OCI-LY7 (cell line): ENCODE measurements at regions not wholly inside any gene's neighbourhood (a gene's known extent, or its start where the extent isn't known, plus 50 kb on each side); places are given as distances from the start of the nearest gene placed in this dataset.

Source experiments
- BruUV-seq: library from RNA; stranded (reverse); fragments of 400-500 nt; replicated peaks from 2 replicates; lab custom pipeline; 2021; lab: Mats Ljungman, UMichigan
- CTCF ChIA-PET: fragments of 300-600 bp; sonication (Branson Sonifier 250); formaldehyde crosslinking; loops from one replicate; lab custom pipeline; 2022; ENCODE audit warnings: antibody characterized with exemption; ENCODE audit not compliant: unreplicated experiment; lab: Charles Lee
- POLR2A ChIA-PET: fragments of 300-600 bp; sonication (Branson Sonifier 250); formaldehyde crosslinking; loops from one replicate; lab custom pipeline; 2022; ENCODE audit warnings: antibody characterized with exemption; lab: Charles Lee
- DNase-seq: peaks from one replicate; pipeline ENCODE4 v3.0.0-alpha.2; 2015; ENCODE audit warnings: low spot score
- H2AFZ ChIP-seq: fragments of 200-600 bp; sonication (generic), shearing (Covaris generic); 2 replicates; pipeline ENCODE4 v1.6.1; 2014; ENCODE audit warnings: mild to moderate bottlenecking, antibody characterized with exemption, low read length, moderate library complexity
- H3K27ac ChIP-seq: fragments of 200-600 bp; sonication (generic); 2 replicates; pipeline ENCODE4 v1.5.1; 2014; ENCODE audit warnings: mixed run types, low read depth, mild to moderate bottlenecking, moderate library complexity, low read length, inconsistent platforms; ENCODE audit not compliant: poor library complexity, severe bottlenecking
- H3K36me3 ChIP-seq: fragments of 200-600 bp; sonication (generic); 2 replicates; pipeline ENCODE4 v1.6.1; 2014; ENCODE audit warnings: mild to moderate bottlenecking, antibody characterized with exemption, low read length, moderate library complexity, mixed read lengths; ENCODE audit not compliant: insufficient read depth
- H3K4me1 ChIP-seq: fragments of 200-600 bp; sonication (generic); 2 replicates; pipeline ENCODE4 v1.5.1; 2014; ENCODE audit warnings: mild to moderate bottlenecking, low read length; ENCODE audit not compliant: insufficient read depth, poor library complexity, severe bottlenecking
- H3K4me2 ChIP-seq: fragments of 200-600 bp; sonication (generic); 2 replicates; pipeline ENCODE4 v1.6.1; 2014; ENCODE audit warnings: mild to moderate bottlenecking, low read length
- H3K4me3 ChIP-seq: fragments of 200-600 bp; sonication (generic); 2 replicates; pipeline ENCODE4 v1.5.1; 2014; ENCODE audit warnings: mild to moderate bottlenecking, low read depth, low read length; ENCODE audit not compliant: poor library complexity, severe bottlenecking
- H3K79me2 ChIP-seq: fragments of 200-600 bp; sonication (generic); 2 replicates; pipeline ENCODE4 v1.6.1; 2016; ENCODE audit warnings: low read depth, mild to moderate bottlenecking, low read length, moderate library complexity, mixed read lengths; ENCODE audit not compliant: insufficient read depth
- H3K9me2 ChIP-seq: fragments of 200-600 bp; sonication (generic); 2 replicates; pipeline ENCODE4 v1.6.1; 2016; ENCODE audit warnings: mild to moderate bottlenecking, low read length, mixed read lengths; ENCODE audit not compliant: insufficient read depth
- H3K9me3 ChIP-seq: fragments of 200-600 bp; sonication (generic); 2 replicates; pipeline ENCODE4 v1.6.1; 2014; ENCODE audit warnings: mild to moderate bottlenecking, mixed run types, low read length, mixed read lengths
- H4K20me1 ChIP-seq: fragments of 200-600 bp; sonication (generic); 2 replicates; pipeline ENCODE4 v1.6.1; 2014; ENCODE audit warnings: mild to moderate bottlenecking, antibody characterized with exemption, low read length, moderate library complexity, mixed read lengths; ENCODE audit not compliant: insufficient read depth
- CTCF ChIP-seq: fragments of 200-600 bp; sonication (generic); conservative IDR thresholded peaks from 2 replicates; pipeline ENCODE4 v1.5.1; 2014; ENCODE audit warnings: mild to moderate bottlenecking, antibody characterized with exemption, low read length, moderate library complexity, mixed read lengths
- EZH2phosphoT487 ChIP-seq: fragments of 200-600 bp; sonication (generic); IDR thresholded peaks from 2 replicates; pipeline ENCODE4 v1.6.1; 2018; ENCODE audit warnings: low read depth, borderline replicate concordance, mild to moderate bottlenecking, mixed run types, antibody characterized with exemption, low read length, moderate library complexity, mixed read lengths
- intact Hi-C: fragments of 100-400 bp; cut with micrococcal nuclease; formaldehyde crosslinking; loops from one replicate; pipeline ENCODE4 v1.10.0; 2022; ENCODE audit not compliant: unreplicated experiment

GRCh38 chr17:70901870-70902269 lies 732.5 kb downstream of the KCNJ2 start:
- no peaks in the 10 kb centered on the region for H3K9me3 ChIP-seq
- no TSS peak for BruUV-seq
- H2AFZ ChIP-seq, result no peak overlapping the region
- CTCF ChIA-PET, result no interaction called here
- no peaks in the 10 kb centered on the region for H3K9me2 ChIP-seq
- no peak for DNase-seq
- no peaks in the 10 kb centered on the region for H3K4me1 ChIP-seq
- no peak overlapping the region for H3K27ac ChIP-seq
- H3K4me2 ChIP-seq, result no peak overlapping the region
- no peak for TF ChIP-seq EZH2phosphoT487
- TF ChIP-seq CTCF, result peak; percentile 61
- no peak overlapping the region for H3K4me3 ChIP-seq
- POLR2A ChIA-PET, result interaction anchor here (0.5 kb wide), 1 partner anchor 29 kb away, joined by 3 read pairs; no protein-coding TSS in a partner anchor
- H3K79me2 ChIP-seq, result no peaks in the 10 kb centered on the region
- intact Hi-C loops, result no loop called here
- no peaks in the 10 kb centered on the region for H3K36me3 ChIP-seq
- H4K20me1 ChIP-seq, result no peaks in the 10 kb centered on the region

- ChIA-PET POLR2A (interaction anchor here (0.7 kb wide), 1 partner anchor 336 kb away, joined by 5 read pairs; no protein-coding TSS in a partner anchor), CTCF (no interaction called here)
- no peak overlapping the region for H3K27ac ChIP-seq
- intact Hi-C loops, result no loop called here
- no peaks in the 10 kb centered on the region for H3K36me3 ChIP-seq
- DNase-seq, result no peak
- no peaks in the 10 kb centered on the region for H3K9me2 ChIP-seq
- H2AFZ ChIP-seq, result no peak overlapping the region
- TF ChIP-seq CTCF, result no peak
- no peak for TF ChIP-seq EZH2phosphoT487
- no peaks in the 10 kb centered on the region for H3K79me2 ChIP-seq
- H3K4me2 ChIP-seq, result no peak overlapping the region
- H4K20me1 ChIP-seq, result no peaks in the 10 kb centered on the region
- no peak overlapping the region for H3K4me3 ChIP-seq
- H3K9me3 ChIP-seq, result no peaks in the 10 kb centered on the region
- no TSS peak for BruUV-seq
- H3K4me1 ChIP-seq, result no peaks in the 10 kb centered on the region
These were observed 736.5 kb downstream of the KCNJ2 start for GRCh38 chr17:70905796-70906195.

GRCh38 chr17:70906808-70907207 lies 737.5 kb downstream of the KCNJ2 start:
- no peak overlapping the region for H3K4me3 ChIP-seq
- H3K4me2 ChIP-seq, result no peak overlapping the region
- CTCF ChIA-PET, result no interaction called here
- intact Hi-C loops, result no loop called here
- no peaks in the 10 kb centered on the region for H4K20me1 ChIP-seq
- no peaks in the 10 kb centered on the region for H3K9me2 ChIP-seq
- no peak overlapping the region for H2AFZ ChIP-seq
- no peaks in the 10 kb centered on the region for H3K9me3 ChIP-seq
- BruUV-seq, result no TSS peak
- POLR2A ChIA-PET, result interaction anchor here (0.6 kb wide), 1 partner anchor 1941 kb away, joined by 4 read pairs; no protein-coding TSS in a partner anchor
- H3K36me3 ChIP-seq, result no peaks in the 10 kb centered on the region
- no peaks in the 10 kb centered on the region for H3K4me1 ChIP-seq
- DNase-seq, result no peak
- no peak for TF ChIP-seq EZH2phosphoT487
- H3K27ac ChIP-seq, result no peak overlapping the region
- no peaks in the 10 kb centered on the region for H3K79me2 ChIP-seq
